ENCODE measurements at regions not wholly inside any gene's neighbourhood (a gene's known extent, or its start where the extent isn't known, plus 50 kb on each side); places are given as distances from the start of the nearest gene placed in this dataset.
"Not testable (repeated sequence)": the region's sequence is repeated elsewhere in the genome, so short reads cannot be mapped to it uniquely, and the experiment has no call there.

GRCh38 chr15:20368974-20369373 lies 172.6 kb downstream of the GOLGA6L6 start:
- DNase-seq (ENCODE audit: low read depth in 2 of 2), result no peak

DNA sequence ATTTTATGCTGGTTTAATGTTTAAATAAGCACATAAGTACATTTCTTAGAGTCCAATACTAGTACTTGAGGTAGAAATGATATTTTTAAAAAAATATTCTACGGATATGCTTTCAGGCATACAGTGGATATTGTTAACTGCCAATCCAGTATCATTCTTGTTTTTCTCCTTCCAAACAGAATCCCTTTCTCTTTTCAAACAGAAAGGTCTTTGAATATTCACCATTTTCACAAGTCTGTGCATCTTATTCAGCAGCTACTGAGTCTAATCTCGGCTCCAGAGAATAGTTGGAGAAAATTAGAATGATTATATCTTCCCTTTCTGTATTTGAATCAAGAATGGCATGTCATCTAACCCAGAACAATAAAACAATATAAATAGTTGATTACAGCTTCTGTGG lies 174.5 kb downstream of the GOLGA6L6 start:
- DNase-seq (ENCODE audit: low read depth in 2 of 2), result no peak

DNA sequence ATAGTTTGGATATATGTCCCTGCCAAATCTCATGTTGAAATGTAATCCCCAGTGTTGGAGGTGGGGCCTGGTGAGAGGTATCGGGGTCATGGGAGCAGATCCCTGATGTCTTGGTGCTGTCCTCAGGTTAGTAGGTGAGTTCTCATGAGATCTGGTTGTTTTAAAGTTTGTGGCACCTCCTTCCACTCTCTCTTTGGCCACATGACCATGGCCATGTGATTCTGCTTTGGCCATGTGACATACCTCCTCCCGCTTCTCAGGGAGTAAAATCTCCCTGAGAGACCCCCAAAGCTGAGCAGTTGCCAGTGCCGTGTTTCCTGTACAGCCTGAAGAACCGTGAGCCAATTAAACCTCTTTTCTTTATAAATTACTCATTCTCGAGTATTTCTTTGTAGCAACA lies 178.0 kb downstream of the GOLGA6L6 start:
- not testable (repeated sequence) for DNase-seq (ENCODE audit: low read depth in 2 of 2)

DNA sequence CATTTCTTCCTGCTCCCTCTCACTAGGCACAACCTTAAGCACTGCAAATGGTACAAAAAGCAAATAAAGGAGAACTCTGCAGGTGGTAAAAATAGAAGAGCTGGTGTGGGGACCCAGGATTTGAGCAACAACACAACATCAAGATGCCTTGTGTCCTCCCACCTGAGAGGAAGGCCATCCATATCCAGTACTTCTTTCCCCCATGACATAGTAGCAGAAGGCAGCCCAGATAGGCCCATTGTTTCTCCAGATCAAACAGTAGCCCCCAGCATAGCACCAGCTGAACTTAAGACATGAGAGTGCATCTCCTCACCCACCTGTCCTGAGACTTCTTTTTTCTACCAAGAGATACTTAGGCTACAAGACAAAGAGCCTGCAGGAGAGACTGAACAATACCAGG lies 180.5 kb downstream of the GOLGA6L6 start:
- DNase-seq (ENCODE audit: low read depth in 2 of 2), result no peak

DNA sequence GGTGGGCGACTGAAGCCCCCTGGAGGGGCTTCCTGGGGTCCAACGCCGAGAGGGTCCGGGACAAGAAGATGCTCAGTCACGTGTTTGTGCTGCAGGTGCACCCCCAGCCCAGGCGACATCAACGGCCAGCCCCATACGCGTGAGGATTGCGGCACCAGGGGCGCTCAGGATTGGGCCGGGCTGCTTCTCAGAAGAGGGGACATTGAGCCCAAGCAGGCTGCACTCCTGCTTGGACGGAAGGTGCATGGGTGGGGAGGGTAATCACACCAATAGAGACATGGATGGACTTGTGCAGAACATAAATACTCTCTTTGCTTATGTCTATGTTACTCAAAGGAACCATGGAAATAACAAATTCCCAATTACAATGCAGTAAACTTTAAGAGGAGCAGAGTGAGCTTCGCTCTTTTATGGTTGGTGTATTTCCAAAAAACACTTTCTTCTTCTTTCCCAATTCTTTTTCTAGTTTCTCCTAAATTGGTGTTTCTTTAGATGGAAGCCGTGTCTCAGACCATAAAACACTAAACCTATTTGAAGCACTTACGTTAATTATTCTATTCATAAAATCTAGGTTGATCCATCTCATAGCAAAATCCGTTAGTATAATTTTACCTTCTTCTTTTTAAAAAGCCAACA lies 182.7 kb downstream of the GOLGA6L6 start:
- DNase-seq (ENCODE audit: low read depth in 2 of 2), result no peak

DNA sequence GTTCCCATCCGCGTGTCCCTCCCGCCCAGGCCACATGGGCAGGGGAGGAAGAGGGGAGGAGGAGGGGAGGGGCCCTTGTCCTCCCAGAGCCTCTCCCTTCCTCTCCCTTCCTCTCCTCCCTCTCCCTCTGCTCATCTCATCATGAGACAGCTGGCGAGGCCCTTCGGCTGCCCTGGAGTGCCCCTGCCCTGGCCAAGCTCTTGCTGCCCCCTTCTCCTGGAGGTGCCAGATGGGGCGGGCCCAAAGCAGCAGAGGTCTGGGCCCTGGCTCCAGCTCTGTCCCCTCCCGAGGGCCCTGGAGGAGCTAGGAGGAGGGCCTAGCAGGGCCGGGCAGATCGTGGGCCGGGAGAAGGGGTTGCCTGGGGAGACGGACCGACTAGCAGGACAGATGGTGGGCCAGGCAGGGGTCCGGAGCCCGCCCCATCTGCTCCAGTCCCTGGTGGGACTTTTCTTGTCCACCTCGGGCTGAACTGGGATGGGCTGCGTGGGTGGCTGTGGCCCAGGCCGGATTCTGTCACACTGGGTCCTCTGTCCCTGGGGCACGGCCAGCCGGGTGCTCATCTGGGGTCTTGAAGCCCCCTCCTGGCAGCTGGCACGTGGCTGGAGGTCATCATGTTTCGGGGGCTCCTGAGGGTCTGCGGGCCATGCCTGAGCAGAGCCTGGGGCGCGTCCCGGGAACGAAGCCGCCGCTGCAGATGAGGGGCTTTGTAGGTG lies 183.4 kb downstream of the GOLGA6L6 start:
- DNase-seq (ENCODE audit: low read depth in 2 of 2), result no peak

GRCh38 chr15:20357481-20358065 lies 184.0 kb downstream of the GOLGA6L6 start:
- DNase-seq (ENCODE audit: low read depth in 2 of 2), result no peak

DNA sequence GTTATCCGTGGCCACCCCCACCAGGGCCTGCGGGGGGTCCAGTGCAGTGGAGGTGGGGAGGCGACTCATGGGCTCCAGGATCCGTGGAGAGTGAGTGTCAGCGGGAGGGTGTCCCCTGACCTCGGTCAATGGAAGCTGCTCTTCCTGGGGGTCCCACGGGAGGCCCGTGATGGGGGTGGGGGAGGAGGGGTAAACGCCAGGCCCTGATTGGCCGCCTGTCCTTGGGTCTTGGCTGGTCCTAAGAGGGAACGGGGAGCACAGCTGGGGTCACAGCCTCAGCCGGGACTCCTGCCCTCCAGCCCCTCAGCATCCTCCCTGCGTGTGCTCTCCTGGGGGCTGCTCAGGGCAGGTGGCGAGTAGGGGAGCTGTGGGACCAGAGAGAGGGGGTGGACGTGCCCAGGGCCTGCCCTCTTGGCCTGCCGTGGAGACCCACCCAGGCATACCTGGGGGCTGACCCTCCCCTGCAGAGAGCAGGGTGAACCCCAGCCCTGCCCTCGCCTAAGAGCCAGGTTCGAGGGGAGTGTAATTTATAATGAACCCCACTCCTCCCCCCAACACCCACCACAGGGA lies 184.6 kb downstream of the GOLGA6L6 start:
- no peak for DNase-seq (ENCODE audit: low read depth in 2 of 2)

GRCh38 chr15:20356444-20356910 lies 185.1 kb downstream of the GOLGA6L6 start:
- peak in 1 of 2 donors; percentile 79 for DNase-seq (ENCODE audit: low read depth in 2 of 2)

GRCh38 chr15:20355256-20355868 lies 186.2 kb downstream of the GOLGA6L6 start:
- no peak for DNase-seq (ENCODE audit: low read depth in 2 of 2)

GRCh38 chr15:20354884-20355223 lies 186.7 kb downstream of the GOLGA6L6 start:
- DNase-seq (ENCODE audit: low read depth in 2 of 2), result not testable (repeated sequence)

GRCh38 chr15:20353966-20354883 lies 187.4 kb downstream of the GOLGA6L6 start:
- DNase-seq (ENCODE audit: low read depth in 2 of 2), result no peak

DNA sequence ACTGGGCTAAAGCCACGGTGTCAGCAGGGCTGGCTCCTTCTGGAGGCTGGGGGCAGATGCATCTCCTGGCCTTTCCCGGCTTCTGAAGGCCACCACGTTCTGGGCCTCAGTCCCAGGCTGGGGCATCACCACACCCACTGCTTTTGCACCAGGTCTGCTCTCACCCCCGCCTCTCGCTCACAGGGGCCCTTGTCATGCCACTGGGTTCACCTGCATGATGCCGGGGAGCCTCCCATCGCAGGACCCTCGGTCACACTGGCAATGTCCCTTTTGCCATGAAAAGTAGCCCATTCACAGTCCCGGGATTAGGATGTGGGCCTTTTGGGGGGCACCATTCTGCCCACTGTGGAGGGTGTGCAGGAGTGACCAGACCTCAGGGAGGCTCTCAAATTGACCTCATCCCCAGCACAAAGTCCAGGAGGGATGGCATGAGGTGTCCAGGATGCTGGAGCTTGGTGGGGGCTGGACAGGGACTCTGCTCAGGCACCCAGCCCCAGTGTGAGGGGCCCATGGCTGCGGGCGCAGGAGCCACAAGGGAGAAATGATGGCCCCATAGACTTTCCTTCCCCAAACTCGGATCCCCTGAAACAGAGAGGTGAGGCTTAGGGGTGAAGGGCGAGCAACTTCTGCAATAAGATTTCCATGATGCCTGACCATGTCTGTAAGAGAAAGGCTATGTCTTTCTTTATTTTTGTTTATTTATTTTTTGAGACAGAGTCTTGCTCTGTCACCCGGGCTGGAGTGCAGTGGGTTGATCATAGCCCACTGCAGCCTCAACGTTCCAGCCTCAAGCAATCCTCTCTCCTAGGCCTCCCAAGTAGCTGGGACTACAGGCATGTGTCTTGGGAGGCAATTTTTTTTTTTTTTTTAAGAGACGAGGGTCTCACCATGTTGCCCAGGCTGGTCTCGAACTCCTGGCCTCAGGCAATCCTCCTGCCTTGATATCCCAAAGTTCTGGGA lies 189.1 kb downstream of the GOLGA6L6 start:
- no peak for DNase-seq (ENCODE audit: low read depth in 2 of 2)

DNA sequence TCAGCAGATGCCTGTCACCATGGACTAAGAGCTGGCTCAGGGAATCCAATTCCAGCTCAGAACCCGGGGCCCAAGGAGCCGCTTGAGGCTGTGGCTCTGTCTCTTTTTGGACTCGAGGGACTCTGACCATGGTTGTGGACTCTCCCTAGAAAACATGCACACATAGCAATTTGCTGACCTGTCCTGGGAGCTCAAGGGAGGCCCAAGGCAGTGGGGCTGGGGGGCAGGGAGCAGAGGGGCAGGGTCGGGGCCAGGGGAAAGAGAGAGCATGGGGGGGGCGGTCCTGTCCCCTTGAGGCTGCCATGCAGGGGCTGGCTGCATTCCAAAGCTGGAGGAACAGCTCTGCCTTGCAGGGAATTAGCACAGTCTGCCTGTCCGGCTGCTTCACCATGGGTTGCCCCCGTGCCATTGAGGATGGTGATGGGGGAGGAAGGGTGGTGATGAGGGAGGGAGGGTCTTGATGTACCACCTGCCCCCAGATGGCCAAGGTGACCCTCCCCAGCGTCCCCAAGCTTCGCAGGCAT lies 190.1 kb downstream of the GOLGA6L6 start:
- DNase-seq (ENCODE audit: low read depth in 2 of 2), result no peak

DNA sequence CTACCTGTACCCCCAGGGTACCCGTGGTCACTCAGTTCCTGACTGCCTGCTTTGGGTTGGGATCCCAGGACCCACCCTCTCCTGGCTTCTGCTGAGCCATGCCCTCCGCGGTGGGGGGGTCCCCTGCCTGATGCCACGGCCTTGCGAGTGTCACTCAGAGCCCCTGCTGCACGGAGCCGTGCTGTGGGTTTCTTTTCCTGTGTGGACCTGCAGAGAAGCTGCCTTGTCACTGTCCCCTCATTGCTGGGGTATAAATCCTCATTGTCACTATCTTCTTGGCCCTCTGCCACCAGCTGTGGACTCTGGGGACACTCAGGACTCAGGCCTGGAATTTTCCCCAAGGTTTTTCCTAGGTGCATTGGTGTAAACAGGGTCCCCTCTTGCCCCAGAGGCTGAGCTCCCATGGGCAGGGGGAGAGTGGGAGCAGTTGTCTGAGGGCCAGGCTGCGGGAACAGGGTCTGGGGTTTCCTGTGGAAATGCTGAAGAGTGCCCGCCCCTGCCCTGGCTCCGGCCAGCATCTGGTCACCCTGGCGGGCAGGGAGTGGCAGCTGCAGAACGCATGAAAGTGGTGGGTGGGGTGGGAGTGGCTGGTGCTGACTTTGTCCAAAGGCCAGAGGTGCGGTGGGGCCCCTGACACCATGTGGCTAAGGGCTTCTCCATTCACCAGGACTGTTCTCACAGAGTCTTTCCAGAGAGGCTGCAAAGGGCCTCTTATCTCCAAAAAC lies 191.7 kb downstream of the GOLGA6L6 start:
- DNase-seq (ENCODE audit: low read depth in 2 of 2), result no peak

- no peak for DNase-seq (ENCODE audit: low read depth in 2 of 2)
These were observed 192.5 kb downstream of the GOLGA6L6 start for GRCh38 chr15:20348900-20349773.

- no peak for DNase-seq (ENCODE audit: low read depth in 2 of 2)
These were observed 193.2 kb downstream of the GOLGA6L6 start for GRCh38 chr15:20348291-20348899.

All from stimulated activated CD4-positive, alpha-beta T cell treated with anti-CD3 and anti-CD28 coated beads, Interleukin-1b, Interleukin-23, amount 100 ng/mL, for 1 hour (primary cell).